ENCODE measurements at regions not wholly inside any gene's neighbourhood (a gene's known extent, or its start where the extent isn't known, plus 50 kb on each side); places are given as distances from the start of the nearest gene placed in this dataset.
"Not testable (repeated sequence)": the region's sequence is repeated elsewhere in the genome, so short reads cannot be mapped to it uniquely, and the experiment has no call there.

- Mint-ChIP-seq H3K4me3 (no peak overlapping the region), H3K4me1 (no peaks in the 10 kb centered on the region), H3K27ac (no peak overlapping the region), H3K27me3 (ENCODE audit: low read depth) (no peaks in the 10 kb centered on the region), H3K9me3 (peaks cover 30% of the 10 kb centered on the region), H3K36me3 (no peaks in the 10 kb centered on the region)
- TF ChIP-seq CTCF (IDR thresholded peaks at IDR 0.05; ENCODE audit: unreplicated experiment) = no peak
- no peak for DNase-seq (ENCODE audit: low spot score in 2 of 2, unreplicated experiment in 2 of 2)
These were observed 376.3 kb downstream of the IPMK start for GRCh38 chr10:57891201-57892006.

GRCh38 chr10:57890691-57891090 is 377.0 kb downstream of the IPMK start:
- Mint-ChIP-seq H3K27ac (no peak overlapping the region), H3K9me3 (peaks cover 30% of the 10 kb centered on the region), H3K36me3 (no peaks in the 10 kb centered on the region), H3K4me1 (no peaks in the 10 kb centered on the region), H3K27me3 (ENCODE audit: low read depth) (no peaks in the 10 kb centered on the region), H3K4me3 (no peak overlapping the region)
- TF ChIP-seq CTCF (IDR thresholded peaks at IDR 0.05; ENCODE audit: unreplicated experiment) = no peak
- DNase-seq (ENCODE audit: low spot score in 2 of 2, unreplicated experiment in 2 of 2) = no peak

GRCh38 chr10:57885618-57885968 is 382.1 kb downstream of the IPMK start:
- H3K4me3 Mint-ChIP-seq; H3K36me3 Mint-ChIP-seq; H3K4me1 Mint-ChIP-seq; DNase-seq (ENCODE audit: low spot score in 2 of 2, unreplicated experiment in 2 of 2); H3K27me3 Mint-ChIP-seq (ENCODE audit: low read depth); H3K27ac Mint-ChIP-seq: not testable (repeated sequence)
- peaks cover 22% of the 10 kb centered on the region for H3K9me3 Mint-ChIP-seq

- H3K9me3 Mint-ChIP-seq = peaks cover 19% of the 10 kb centered on the region
- H3K4me3 Mint-ChIP-seq = no peak overlapping the region
- TF ChIP-seq CTCF (IDR thresholded peaks at IDR 0.05; ENCODE audit: unreplicated experiment) = no peak
- no peaks in the 10 kb centered on the region for H3K27me3 Mint-ChIP-seq (ENCODE audit: low read depth)
- no peaks in the 10 kb centered on the region for H3K4me1 Mint-ChIP-seq
- DNase-seq (ENCODE audit: low spot score in 2 of 2, unreplicated experiment in 2 of 2) = no peak
- H3K27ac Mint-ChIP-seq = no peak overlapping the region
- no peaks in the 10 kb centered on the region for H3K36me3 Mint-ChIP-seq
These were observed 382.6 kb downstream of the IPMK start for GRCh38 chr10:57884965-57885617.

- Mint-ChIP-seq H3K9me3 (peaks cover 18% of the 10 kb centered on the region), H3K27ac (no peak overlapping the region), H3K4me1 (no peaks in the 10 kb centered on the region), H3K36me3 (no peaks in the 10 kb centered on the region), H3K4me3 (no peak overlapping the region), H3K27me3 (ENCODE audit: low read depth) (no peaks in the 10 kb centered on the region)
- no peak for TF ChIP-seq CTCF (IDR thresholded peaks at IDR 0.05; ENCODE audit: unreplicated experiment)
- DNase-seq (ENCODE audit: low spot score in 2 of 2, unreplicated experiment in 2 of 2) = no peak
These were observed 383.3 kb downstream of the IPMK start for GRCh38 chr10:57884407-57884806.

- no peaks in the 10 kb centered on the region for H3K27me3 Mint-ChIP-seq (ENCODE audit: low read depth)
- DNase-seq (ENCODE audit: low spot score in 2 of 2, unreplicated experiment in 2 of 2) = no peak
- TF ChIP-seq CTCF (IDR thresholded peaks at IDR 0.05; ENCODE audit: unreplicated experiment) = no peak
- H3K36me3 Mint-ChIP-seq = no peaks in the 10 kb centered on the region
- H3K27ac Mint-ChIP-seq = no peak overlapping the region
- H3K9me3 Mint-ChIP-seq = no peaks in the 10 kb centered on the region
- H3K4me1 Mint-ChIP-seq = no peaks in the 10 kb centered on the region
- H3K4me3 Mint-ChIP-seq = no peak overlapping the region
These were observed 387.1 kb downstream of the IPMK start for GRCh38 chr10:57880446-57881227.
